Rectal smooth muscle tissue (tissue), 1 donor: ENCODE measurements at regions not wholly inside any gene's neighbourhood (a gene's known extent, or its start where the extent isn't known, plus 50 kb on each side); places are given as distances from the start of the nearest gene placed in this dataset.
"Not testable (repeated sequence)": the region's sequence is repeated elsewhere in the genome, so short reads cannot be mapped to it uniquely, and the experiment has no call there.

Experiments
- H3K27ac ChIP-seq: one replicate; pipeline ENCODE4 v1.7.0; 2013; ENCODE audit warnings: low read depth, low read length, inconsistent platforms
- H3K27me3 ChIP-seq: one replicate; pipeline ENCODE4 v1.7.0; 2013; ENCODE audit warnings: low read length; ENCODE audit not compliant: control insufficient read depth, insufficient read depth
- H3K36me3 ChIP-seq: one replicate; pipeline ENCODE4 v1.7.0; 2013; ENCODE audit warnings: low read length; ENCODE audit not compliant: control insufficient read depth, insufficient read depth
- H3K4me1 ChIP-seq: one replicate; pipeline ENCODE4 v1.7.0; 2013; ENCODE audit warnings: low read length; ENCODE audit not compliant: control insufficient read depth, insufficient read depth
- H3K4me3 ChIP-seq: one replicate; pipeline ENCODE4 v1.7.0; 2013; ENCODE audit warnings: low read length
- H3K9ac ChIP-seq: one replicate; pipeline ENCODE4 v1.7.0; 2013; ENCODE audit warnings: low read length

DNA sequence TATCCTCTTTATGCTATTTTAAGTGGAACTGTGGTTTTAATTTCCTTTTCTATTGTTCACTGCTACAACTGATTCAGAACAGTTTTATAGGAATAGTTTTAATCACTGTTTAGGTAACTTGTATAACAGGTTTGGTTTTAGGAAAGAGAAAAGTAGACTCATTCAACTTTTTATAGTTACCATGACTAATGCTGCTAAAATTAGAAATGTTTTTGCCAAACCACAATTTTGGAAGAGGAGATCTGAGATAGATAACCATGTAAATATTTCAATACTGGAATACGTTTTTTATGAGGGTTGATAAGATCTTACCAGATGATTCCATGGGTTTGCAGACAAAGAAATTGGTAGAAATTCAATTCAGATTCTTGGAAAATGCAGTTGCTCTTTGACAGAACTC is 404.6 kb upstream of the ARRDC3 start:
- Histone ChIP-seq H3K4me3 (no peak overlapping the region), H3K4me1 (no peaks in the 10 kb centered on the region), H3K27ac (no peak overlapping the region), H3K27me3 (no peaks in the 10 kb centered on the region), H3K36me3 (no peaks in the 10 kb centered on the region), H3K9ac (no peak overlapping the region)

DNA sequence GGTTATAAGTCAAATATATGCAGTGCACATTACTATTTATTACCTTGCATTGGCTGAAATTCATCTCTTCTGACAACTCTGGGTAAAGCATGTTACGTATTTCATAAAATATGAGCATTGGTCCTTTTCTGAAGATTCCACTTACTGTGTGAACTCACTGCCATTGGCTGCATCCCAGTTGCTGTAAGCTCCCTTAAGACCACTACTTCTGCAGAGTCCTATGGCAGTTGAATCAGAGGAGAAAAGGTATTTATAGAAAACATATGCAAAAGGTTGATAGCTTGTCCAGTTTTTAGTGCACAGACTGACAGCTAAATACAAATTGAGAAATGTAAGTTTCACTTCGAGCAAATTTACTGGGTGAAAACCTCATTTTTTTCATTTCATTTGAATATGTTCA is 394.6 kb upstream of the ARRDC3 start:
- H3K27ac ChIP-seq: no peak overlapping the region
- no peaks in the 10 kb centered on the region for H3K4me1 ChIP-seq
- H3K36me3 ChIP-seq: no peaks in the 10 kb centered on the region
- H3K9ac ChIP-seq: no peak overlapping the region
- no peak overlapping the region for H3K4me3 ChIP-seq
- H3K27me3 ChIP-seq: no peaks in the 10 kb centered on the region

DNA sequence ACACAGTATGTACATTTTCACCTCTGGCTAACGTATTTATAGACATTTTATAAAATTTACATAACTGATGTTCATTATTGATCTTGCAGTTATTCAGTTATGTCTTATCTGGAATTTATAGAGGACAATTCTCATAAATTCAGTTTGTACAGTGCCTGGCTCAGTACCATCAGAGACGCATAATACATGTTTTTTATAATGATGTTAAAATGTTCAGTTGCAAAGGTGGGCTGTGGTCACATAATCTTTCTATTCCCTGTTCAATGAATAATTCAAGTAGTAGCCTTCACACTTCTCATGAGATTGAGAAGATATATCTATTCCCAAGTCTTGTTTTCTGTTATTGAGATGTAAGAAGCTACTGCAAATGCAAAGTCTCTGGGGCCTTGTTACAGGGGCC is 393.1 kb upstream of the ARRDC3 start:
- Histone ChIP-seq H3K9ac (no peak overlapping the region), H3K4me1 (no peaks in the 10 kb centered on the region), H3K27ac (no peak overlapping the region), H3K36me3 (no peaks in the 10 kb centered on the region), H3K27me3 (no peaks in the 10 kb centered on the region), H3K4me3 (no peak overlapping the region)

DNA sequence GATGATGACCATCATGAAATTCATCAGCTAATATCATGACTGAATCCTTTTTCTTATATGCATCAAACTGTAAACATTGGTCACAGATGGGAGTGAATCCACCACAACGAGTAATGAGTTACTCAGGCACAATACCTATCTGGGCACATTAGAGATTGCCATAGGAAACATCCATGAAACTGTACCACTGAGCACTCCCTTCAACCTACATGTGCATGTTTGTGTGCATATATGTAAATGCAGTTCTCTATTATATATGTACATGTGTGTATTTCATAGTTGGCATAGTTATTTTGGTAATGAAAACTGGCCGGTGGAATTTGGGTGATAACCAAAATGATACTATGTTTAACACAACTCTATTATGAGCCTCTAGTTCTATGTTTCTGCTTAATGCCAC is 387.3 kb upstream of the ARRDC3 start:
- no peaks in the 10 kb centered on the region for H3K4me1 ChIP-seq
- H3K27me3 ChIP-seq: no peaks in the 10 kb centered on the region
- H3K4me3 ChIP-seq: no peak overlapping the region
- H3K9ac ChIP-seq: no peak overlapping the region
- H3K36me3 ChIP-seq: no peaks in the 10 kb centered on the region
- H3K27ac ChIP-seq: no peak overlapping the region

DNA sequence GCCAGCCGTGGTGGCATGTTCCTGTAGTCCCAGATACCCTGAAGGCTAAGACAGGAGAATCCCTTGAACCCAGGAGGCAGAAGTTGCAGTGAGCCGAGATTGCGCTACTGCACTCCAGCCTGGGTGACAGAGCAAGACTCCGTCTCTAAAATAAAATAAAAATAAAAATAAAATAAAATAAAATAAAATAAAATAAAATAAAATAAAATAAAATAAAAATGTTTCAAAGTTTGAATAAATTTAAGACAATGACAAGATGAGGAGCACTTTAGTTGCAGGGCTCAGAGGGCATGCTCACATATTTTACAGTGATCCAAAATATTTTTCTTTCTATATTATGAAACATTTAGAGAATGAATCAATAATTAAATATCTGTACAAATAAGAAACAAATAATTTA is 374.3 kb upstream of the ARRDC3 start:
- H3K9ac ChIP-seq, H3K27me3 ChIP-seq, H3K4me3 ChIP-seq, H3K27ac ChIP-seq, H3K4me1 ChIP-seq, H3K36me3 ChIP-seq: not testable (repeated sequence)

DNA sequence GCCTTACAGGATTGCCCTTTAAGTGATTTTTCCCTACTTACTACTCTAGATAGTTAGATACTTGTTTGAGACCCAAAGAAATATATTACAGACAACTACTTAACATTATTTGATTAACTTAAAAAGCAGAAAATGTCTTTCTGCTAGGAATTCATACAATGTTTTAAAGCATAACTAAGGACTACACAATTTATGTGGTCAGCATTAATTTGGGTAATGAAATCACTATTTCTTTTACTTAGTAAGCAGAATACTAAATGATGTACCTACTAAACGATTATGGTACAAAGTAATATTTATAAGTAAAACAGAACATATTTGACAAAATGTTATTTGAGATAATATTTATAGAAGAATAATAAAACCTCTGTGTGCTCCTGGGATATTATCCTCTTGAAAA is 371.9 kb upstream of the ARRDC3 start:
- Histone ChIP-seq H3K4me3 (no peak overlapping the region), H3K36me3 (no peaks in the 10 kb centered on the region), H3K4me1 (no peaks in the 10 kb centered on the region), H3K9ac (no peak overlapping the region), H3K27ac (no peak overlapping the region), H3K27me3 (no peaks in the 10 kb centered on the region)

DNA sequence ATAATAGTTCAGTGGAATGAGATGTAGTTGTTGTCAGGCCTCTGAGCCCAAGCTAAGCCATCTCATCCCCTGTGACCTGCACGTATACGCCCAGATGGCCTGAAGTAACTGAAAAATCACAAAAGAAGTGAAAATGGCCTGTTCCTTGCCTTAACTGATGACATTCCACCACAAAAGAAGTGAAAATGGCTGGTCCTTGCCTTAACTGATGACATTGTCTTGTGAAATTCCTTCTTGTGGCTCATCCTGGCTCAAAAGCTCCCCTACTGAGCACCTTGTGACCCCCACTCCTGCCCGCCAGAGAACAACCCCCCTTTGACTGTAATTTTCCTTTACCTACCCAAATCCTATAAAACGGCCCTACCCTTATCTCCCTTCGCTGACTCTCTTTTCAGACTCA is 361.4 kb upstream of the ARRDC3 start:
- not testable (repeated sequence) for H3K27me3 ChIP-seq, H3K36me3 ChIP-seq, H3K27ac ChIP-seq, H3K4me3 ChIP-seq, H3K9ac ChIP-seq, H3K4me1 ChIP-seq

DNA sequence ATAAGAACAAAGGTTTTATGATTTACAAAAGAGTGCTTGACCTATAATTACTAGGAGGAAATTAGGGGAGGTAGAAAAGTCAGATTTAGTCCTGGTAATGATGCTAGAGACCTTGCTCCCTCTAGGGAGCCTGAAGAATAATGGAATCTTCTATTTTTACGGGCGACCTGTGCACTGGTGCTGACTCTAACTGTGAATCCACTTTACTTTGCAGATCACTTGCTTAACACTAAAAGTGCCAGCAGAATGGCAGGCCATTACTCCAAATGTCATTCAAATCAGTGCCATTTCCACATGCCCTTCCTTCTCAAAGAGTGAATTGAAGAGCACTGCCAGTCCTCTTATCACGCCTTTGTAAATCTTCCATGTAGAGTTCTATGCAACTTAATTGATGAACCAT is 359.4 kb upstream of the ARRDC3 start:
- Histone ChIP-seq H3K4me3 (no peak overlapping the region), H3K4me1 (no peaks in the 10 kb centered on the region), H3K36me3 (no peaks in the 10 kb centered on the region), H3K27ac (no peak overlapping the region), H3K27me3 (no peaks in the 10 kb centered on the region), H3K9ac (no peak overlapping the region)

DNA sequence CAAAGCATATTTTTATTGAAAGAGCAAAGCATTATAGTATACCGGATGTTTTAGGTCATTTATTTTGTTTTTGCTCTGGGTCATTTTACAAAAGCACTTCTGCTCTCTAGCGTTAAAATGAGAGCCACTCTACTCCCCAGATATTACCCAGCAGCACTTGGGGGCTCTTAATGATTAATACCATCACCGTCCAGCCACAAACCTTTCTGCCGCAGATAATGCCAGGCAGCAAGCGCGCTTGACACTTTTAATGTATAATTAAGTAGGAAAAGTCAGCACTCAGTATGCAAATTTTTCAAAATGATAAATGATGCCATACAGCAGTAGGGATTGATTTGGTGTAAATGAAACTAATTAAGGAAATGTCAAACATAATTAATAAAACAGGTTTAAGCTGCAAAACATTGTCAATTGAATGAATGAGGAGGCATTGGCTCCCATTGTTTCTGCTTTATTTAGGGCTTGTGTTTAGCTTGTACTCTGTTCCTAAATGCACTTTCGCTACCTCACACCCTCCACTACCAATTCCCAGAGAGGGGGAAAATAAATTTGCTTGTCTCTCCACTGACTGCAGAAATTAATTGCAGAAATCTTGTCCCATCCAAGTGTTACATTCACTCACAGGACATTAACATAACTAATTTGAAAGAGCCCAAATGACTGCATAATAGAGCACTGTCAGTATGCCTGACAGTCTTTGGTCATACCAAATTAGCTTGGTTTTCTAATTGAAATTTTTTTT is 358.8 kb upstream of the ARRDC3 start:
- H3K4me1 ChIP-seq: no peaks in the 10 kb centered on the region
- no peak overlapping the region for H3K27ac ChIP-seq
- H3K36me3 ChIP-seq: no peaks in the 10 kb centered on the region
- no peaks in the 10 kb centered on the region for H3K27me3 ChIP-seq
- H3K4me3 ChIP-seq: no peak overlapping the region
- no peak overlapping the region for H3K9ac ChIP-seq

DNA sequence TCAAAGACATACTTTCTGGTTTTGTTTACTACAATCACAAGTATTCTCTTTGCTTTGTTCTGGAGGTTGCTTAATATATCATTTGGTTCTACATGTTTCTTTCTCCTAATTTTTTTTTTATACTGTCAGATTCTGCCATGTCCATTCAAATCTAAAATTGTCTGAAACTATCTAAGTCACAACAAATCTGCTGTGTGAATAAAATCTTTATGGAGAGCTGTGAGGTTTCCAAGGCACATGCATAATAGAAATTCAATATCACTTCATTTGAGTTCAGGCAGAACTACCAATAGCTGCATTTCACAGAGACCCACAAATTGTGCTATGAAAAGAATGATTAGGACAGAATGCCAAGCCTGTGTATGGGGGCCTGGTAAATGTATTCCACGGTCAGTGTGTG is 346.9 kb upstream of the ARRDC3 start:
- H3K4me1 ChIP-seq: no peaks in the 10 kb centered on the region
- H3K9ac ChIP-seq: no peak overlapping the region
- no peaks in the 10 kb centered on the region for H3K27me3 ChIP-seq

DNA sequence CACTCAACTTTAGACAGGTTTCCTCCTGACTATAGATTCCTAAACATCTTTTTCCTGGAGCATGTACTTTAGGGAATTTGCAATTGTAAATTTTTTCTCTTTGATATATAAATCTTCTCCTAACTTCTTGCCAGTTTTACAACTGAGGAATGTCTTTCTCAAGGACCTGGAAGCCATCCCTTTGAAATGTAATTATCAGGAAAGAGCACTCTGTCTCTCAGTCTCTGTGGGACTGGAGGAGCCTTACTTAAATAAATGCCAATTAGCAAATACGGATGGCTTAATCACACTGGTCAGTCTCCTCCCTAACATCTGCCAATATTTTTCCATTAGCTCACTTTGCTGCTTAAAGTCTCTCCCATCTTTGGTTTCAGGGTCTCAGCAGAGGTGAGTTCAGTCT is 344.3 kb upstream of the ARRDC3 start:
- Histone ChIP-seq H3K4me1 (no peaks in the 10 kb centered on the region), H3K27ac (no peak overlapping the region), H3K36me3 (no peaks in the 10 kb centered on the region), H3K27me3 (no peaks in the 10 kb centered on the region), H3K4me3 (no peak overlapping the region), H3K9ac (no peak overlapping the region)

More for the DNA sequence above, 346.9 kb upstream of the ARRDC3 start:
- no peak overlapping the region for H3K27ac ChIP-seq
- no peaks in the 10 kb centered on the region for H3K36me3 ChIP-seq
- no peak overlapping the region for H3K4me3 ChIP-seq

DNA sequence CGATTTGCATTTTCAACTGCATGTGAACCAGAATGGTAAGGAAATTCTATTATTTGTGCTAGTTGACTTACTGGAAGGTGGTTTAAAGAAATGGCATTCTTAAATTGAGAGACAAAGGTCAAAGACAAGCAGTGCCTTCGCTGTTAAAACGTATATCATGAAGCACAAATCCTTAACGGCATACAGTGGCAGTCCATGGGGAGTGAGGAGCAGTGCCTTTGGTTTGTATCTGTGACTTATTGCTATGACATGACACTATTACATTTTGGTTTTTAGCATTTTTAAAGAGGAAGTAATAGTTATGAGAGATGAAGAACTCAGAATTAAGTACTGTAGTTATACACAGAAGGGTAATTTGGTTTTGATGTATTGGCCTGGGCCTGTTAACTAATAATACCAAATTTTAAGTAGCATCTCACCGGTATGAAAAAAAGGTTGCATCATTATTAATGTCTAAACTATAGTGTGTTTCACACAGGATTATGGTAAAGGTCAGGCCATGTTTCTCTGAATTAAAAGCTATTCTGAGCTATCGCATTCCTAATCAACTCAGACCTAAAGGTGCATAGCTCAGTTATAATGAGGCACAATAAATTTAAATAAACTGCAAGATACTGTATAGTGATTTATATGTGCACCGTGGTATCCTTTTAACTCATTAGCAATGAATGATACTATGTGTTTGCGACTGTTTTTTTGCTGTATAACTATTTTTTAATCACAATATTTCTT is 339.8 kb upstream of the ARRDC3 start:
- no peak overlapping the region for H3K9ac ChIP-seq
- H3K27me3 ChIP-seq: no peaks in the 10 kb centered on the region
- no peak overlapping the region for H3K27ac ChIP-seq
- H3K36me3 ChIP-seq: no peaks in the 10 kb centered on the region
- no peak overlapping the region for H3K4me3 ChIP-seq
- no peaks in the 10 kb centered on the region for H3K4me1 ChIP-seq

DNA sequence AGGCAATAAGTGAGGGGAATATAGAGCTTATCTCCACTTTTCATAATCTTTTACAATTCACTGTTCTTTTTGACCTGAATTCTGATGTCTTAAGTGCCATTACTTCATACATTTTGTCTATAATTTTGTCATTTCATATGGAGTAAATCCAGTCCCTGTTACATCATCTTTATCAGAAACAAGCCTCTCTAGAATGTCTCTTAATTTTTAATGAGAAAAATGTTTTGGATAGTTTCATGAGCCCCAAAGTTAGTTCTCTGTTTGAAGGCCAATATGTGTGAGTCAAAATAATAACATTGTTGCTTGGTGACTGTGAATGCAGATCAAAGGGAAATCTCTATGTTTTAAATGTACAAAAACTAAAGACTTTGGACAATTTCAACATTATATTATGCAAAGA is 329.6 kb upstream of the ARRDC3 start:
- H3K4me3 ChIP-seq: no peak overlapping the region

More for the DNA sequence above, 329.6 kb upstream of the ARRDC3 start:
- Histone ChIP-seq H3K27me3 (no peaks in the 10 kb centered on the region), H3K4me1 (no peaks in the 10 kb centered on the region), H3K27ac (no peak overlapping the region), H3K9ac (no peak overlapping the region), H3K36me3 (no peaks in the 10 kb centered on the region)
